Esophagus muscularis mucosa (tissue), 4 donors: ENCODE measurements at regions not wholly inside any gene's neighbourhood (a gene's known extent, or its start where the extent isn't known, plus 50 kb on each side); places are given as distances from the start of the nearest gene placed in this dataset.

ENCODE experiments used
- DNase-seq: peaks from one replicate; pipeline ENCODE4 v3.0.0-alpha.2; 2017; ENCODE audit errors: extremely low spot score
- H3K27ac ChIP-seq, 4 donors: fragments of 200-600 bp; sonication (generic); replicated peaks in 1 of 4; 1 replicate in 3 of 4; 2 replicates in 1 of 4; pipeline ENCODE4 v1.5.1; 2016 to 2019; ENCODE audit warnings: mild to moderate bottlenecking in 1 of 4
- H3K27me3 ChIP-seq, 4 donors: fragments of 200-600 bp; sonication (generic); one replicate each; pipeline versions ENCODE4 v1.5.1 to v1.6.0; 2016 to 2019
- H3K36me3 ChIP-seq, 4 donors: fragments of 200-600 bp; sonication (generic); one replicate each; pipeline ENCODE4 v1.5.1; 2016 to 2019
- H3K4me1 ChIP-seq, 4 donors: fragments of 200-600 bp; sonication (generic); one replicate each; pipeline ENCODE4 v1.5.1; 2016 to 2019
- H3K4me3 ChIP-seq, 4 donors: fragments of 200-600 bp; sonication (generic); 1 replicate in 2 of 4; 2 replicates in 2 of 4; pipeline ENCODE4 v1.5.1; 2016 to 2019; ENCODE audit warnings: mild to moderate bottlenecking in 4 of 4, moderate library complexity in 1 of 4
- H3K9me3 ChIP-seq, 4 donors: fragments of 200-600 bp; sonication (generic); 1 replicate in 3 of 4; 2 replicates in 1 of 4; pipeline ENCODE4 v1.5.1; 2016 to 2019
- CTCF ChIP-seq, 3 experiments: fragments of 200-600 bp in 2 of 3; fragments of 450-650 bp in 1 of 3; sonication (generic) in 2 of 3; IDR thresholded peaks; one replicate each; pipeline ENCODE4 v1.5.1; 2017 to 2019; ENCODE audit warnings: antibody characterized with exemption in 3 of 3, mild to moderate bottlenecking in 2 of 3, moderate library complexity in 1 of 3
- EP300 ChIP-seq: sonication (generic); formaldehyde crosslinking; IDR thresholded peaks from one replicate; pipeline ENCODE4 v1.6.1; 2017; ENCODE audit warnings: antibody characterized with exemption
- POLR2A ChIP-seq: fragments of 450-650 bp; IDR thresholded peaks from one replicate; pipeline ENCODE4 v1.6.1; 2017; ENCODE audit warnings: antibody characterized with exemption, moderate library complexity, mild to moderate bottlenecking, low read depth
- POLR2AphosphoS5 ChIP-seq, 2 donors: sonication (generic); formaldehyde crosslinking; IDR thresholded peaks; one replicate each; pipeline ENCODE4 v1.6.1; 2017; ENCODE audit warnings: antibody characterized with exemption in 2 of 2
- WGBS: methylation state at CpG from one replicate; pipeline ENCODE4 v1.1.5; 2018; 5-methylcytosine and 5-hydroxymethylcytosine counted together
- intact Hi-C: fragments of 100-400 bp; cut with DNase I; formaldehyde crosslinking; loops from one replicate; pipeline ENCODE4 v1.15.1; 2023

GRCh38 chr3:20316238-20316637 is 130.2 kb upstream of the SGO1 start:
- H3K4me1 ChIP-seq: peaks cover 0 to 55% (median 38%) of the 10 kb centered on the region in 4 donors
- H3K27ac ChIP-seq: peak overlapping the region; percentile 13 to 69 (median 50)

GRCh38 chr3:20310629-20311028 is 124.6 kb upstream of the SGO1 start:
- WGBS: 68% methylated on average over 3 of the region's 3 CpGs
- H3K27ac ChIP-seq: no peak overlapping the region
- H3K36me3 ChIP-seq: no peaks in the 10 kb centered on the region
- no peak overlapping the region for H3K4me3 ChIP-seq
- DNase-seq: no peak
- TF ChIP-seq EP300 (no peak), POLR2A (no peak), POLR2AphosphoS5 (IDR thresholded peaks at IDR 0.05) (no peak), CTCF (IDR thresholded peaks at IDR 0.05) (no peak)
- H3K4me1 ChIP-seq: peaks cover 0 to 1% (median 0%) of the 10 kb centered on the region in 4 donors
- H3K27me3 ChIP-seq: no peaks in the 10 kb centered on the region
- H3K9me3 ChIP-seq: no peaks in the 10 kb centered on the region
- intact Hi-C loops: no loop called here

More at GRCh38 chr3:20316238-20316637, 130.2 kb upstream of the SGO1 start:
- no peaks in the 10 kb centered on the region for H3K9me3 ChIP-seq
- 13% methylated on average over 1 of the region's 1 CpG for WGBS
- no peaks in the 10 kb centered on the region for H3K27me3 ChIP-seq
- DNase-seq: no peak
- TF ChIP-seq POLR2AphosphoS5 (IDR thresholded peaks at IDR 0.05) (peak in 1 of 2 donors; percentile 40), EP300 (no peak), CTCF (IDR thresholded peaks at IDR 0.05) (no peak)
- H3K36me3 ChIP-seq: no peaks in the 10 kb centered on the region
- H3K4me3 ChIP-seq: no peak overlapping the region
- intact Hi-C loops: no loop called here

GRCh38 chr3:20307383-20307782 is 121.4 kb upstream of the SGO1 start:
- Histone ChIP-seq H3K27me3 (no peaks in the 10 kb centered on the region), H3K27ac (no peak overlapping the region), H3K9me3 (peaks cover 0 to 2% (median 0%) of the 10 kb centered on the region in 4 donors), H3K4me1 (no peaks in the 10 kb centered on the region), H3K36me3 (no peaks in the 10 kb centered on the region), H3K4me3 (no peak overlapping the region)
- TF ChIP-seq POLR2A (no peak), CTCF (IDR thresholded peaks at IDR 0.05) (no peak), EP300 (no peak), POLR2AphosphoS5 (IDR thresholded peaks at IDR 0.05) (no peak)
- intact Hi-C loops: no loop called here
- DNase-seq: no peak

- WGBS: 81% methylated on average over 2 of the region's 2 CpGs
- Histone ChIP-seq H3K36me3 (no peaks in the 10 kb centered on the region), H3K27me3 (no peaks in the 10 kb centered on the region), H3K27ac (no peak overlapping the region), H3K9me3 (peaks cover 0 to 2% (median 0%) of the 10 kb centered on the region in 4 donors), H3K4me3 (no peak overlapping the region), H3K4me1 (no peaks in the 10 kb centered on the region)
- TF ChIP-seq EP300 (no peak), CTCF (IDR thresholded peaks at IDR 0.05) (no peak), POLR2A (no peak), POLR2AphosphoS5 (IDR thresholded peaks at IDR 0.05) (no peak)
- DNase-seq: no peak
- intact Hi-C loops: no loop called here
Observed at GRCh38 chr3:20305647-20306046, 119.6 kb upstream of the SGO1 start.

GRCh38 chr3:20302766-20303165 is 116.8 kb upstream of the SGO1 start:
- WGBS: 70% methylated on average over 7 of the region's 7 CpGs
- intact Hi-C loops: no loop called here
- H3K4me3 ChIP-seq: no peak overlapping the region

More at GRCh38 chr3:20302766-20303165, 116.8 kb upstream of the SGO1 start:
- H3K36me3 ChIP-seq: no peaks in the 10 kb centered on the region
- H3K4me1 ChIP-seq: no peaks in the 10 kb centered on the region
- H3K9me3 ChIP-seq: peaks cover 0 to 2% (median 0%) of the 10 kb centered on the region in 4 donors
- DNase-seq: no peak
- TF ChIP-seq CTCF (IDR thresholded peaks at IDR 0.05): no peak
- no peak for TF ChIP-seq POLR2A
- no peak for TF ChIP-seq POLR2AphosphoS5 (IDR thresholded peaks at IDR 0.05)
- no peak for TF ChIP-seq EP300
- H3K27me3 ChIP-seq: no peaks in the 10 kb centered on the region
- H3K27ac ChIP-seq: no peak overlapping the region
